Sciatic nerve (tissue), 2 donors: ENCODE measurements at regions not wholly inside any gene's neighbourhood (a gene's known extent, or its start where the extent isn't known, plus 50 kb on each side); places are given as distances from the start of the nearest gene placed in this dataset.

Experiments
- ATAC-seq: fragments of 200-7000 bp; cut with Tn5 transposase; one replicate; pipeline ENCODE4 v1.9.1; 2020; ENCODE audit warnings: mild to moderate bottlenecking, moderate library complexity
- DNase-seq: peaks from one replicate; pipeline ENCODE4 v3.0.0-alpha.2; 2020; ENCODE audit warnings: low spot score
- intact Hi-C: fragments of 100-400 bp; cut with DNase I; formaldehyde crosslinking; loops from one replicate; pipeline ENCODE4 v1.14.2; 2022
- donor health status: DM: no; HTN: no; CAD: no.
- donor health status: DM: no; HTN: no; CAD: no.

GRCh38 chr10:44853796-44854195 lies 57.3 kb upstream of the TMEM72 start:
- intact Hi-C loops: loop anchor here (10.0 kb wide), 1 partner anchor 469 kb away; the partner anchor contains the start of gene CXCL12
- ATAC-seq: no peak

DNA sequence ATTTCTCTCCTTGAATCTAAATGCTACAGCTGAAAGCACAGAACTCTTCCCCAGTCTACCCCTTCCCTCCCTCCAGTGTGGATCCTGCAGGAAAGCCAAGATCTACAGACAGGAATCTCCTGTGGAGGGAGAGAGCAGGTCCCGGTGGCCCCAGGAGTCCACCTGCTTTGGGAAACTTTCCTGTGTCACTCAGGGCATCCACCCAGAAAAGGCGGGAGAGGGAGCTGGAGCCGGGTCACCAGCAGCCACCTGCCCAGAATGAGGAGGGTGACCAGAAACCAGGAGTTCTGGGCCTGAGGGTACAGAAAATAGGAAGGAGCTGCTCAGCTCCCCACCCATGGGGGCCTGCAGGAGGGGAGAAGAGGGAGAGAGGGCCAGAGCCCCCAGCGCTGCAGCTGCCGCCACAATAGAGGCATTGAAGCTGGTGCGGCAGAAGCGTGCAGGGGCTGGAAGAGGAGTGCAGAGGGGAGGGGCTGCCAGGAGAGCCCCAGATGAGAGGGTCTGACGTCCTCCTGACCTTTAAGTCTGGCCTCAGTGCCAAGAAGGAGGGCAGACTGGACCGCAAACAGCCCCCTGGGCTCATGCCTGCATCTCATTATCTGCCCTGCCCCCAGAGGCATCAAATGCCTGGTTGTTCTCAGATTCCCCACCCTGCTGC lies 56.3 kb upstream of the TMEM72 start:
- intact Hi-C loops: loop anchor here (10.0 kb wide), 1 partner anchor 470 kb away; the partner anchor contains the start of gene CXCL12
- no peak for DNase-seq
- ATAC-seq: no peak

More at GRCh38 chr10:44853796-44854195, 57.3 kb upstream of the TMEM72 start:
- no peak for DNase-seq

- intact Hi-C loops: loop anchor here (10.0 kb wide), 1 partner anchor 472 kb away; the partner anchor contains the start of gene CXCL12
- ATAC-seq: no peak
- peak; percentile 31 for DNase-seq
Observed at GRCh38 chr10:44856696-44857095, 54.4 kb upstream of the TMEM72 start.

DNA sequence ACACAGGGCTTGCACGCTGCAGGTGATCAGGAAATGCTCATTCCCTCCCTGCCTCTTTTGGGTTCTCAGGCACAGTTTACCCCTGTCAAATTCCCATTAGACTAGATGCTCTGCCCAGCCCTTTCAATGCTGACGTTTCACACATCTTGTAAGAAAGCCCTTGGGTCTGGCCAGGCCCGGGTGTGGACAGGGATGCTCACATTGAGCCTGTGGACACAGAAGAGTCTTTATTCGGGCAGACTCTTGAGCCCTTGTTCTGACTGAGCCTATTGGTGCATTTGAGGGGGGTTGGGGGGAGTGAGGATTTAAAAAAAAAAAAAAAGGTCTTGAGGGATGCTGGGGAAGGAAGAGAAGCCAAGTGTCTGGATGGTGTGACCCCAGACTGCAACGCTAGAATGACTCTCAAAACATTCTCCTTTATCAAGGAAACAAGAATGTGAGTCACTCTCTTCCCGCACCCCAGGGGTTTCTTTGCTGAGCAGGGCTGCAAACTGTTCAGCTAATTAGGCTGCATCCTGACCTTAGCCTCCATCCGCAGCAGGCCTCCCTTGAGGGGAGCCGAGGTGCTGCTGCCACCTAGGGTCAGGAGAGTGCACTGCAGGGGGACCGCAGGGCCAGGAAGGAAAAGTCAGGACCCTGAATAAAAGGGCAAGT lies 53.6 kb upstream of the TMEM72 start:
- intact Hi-C loops: loop anchor here (10.0 kb wide), 1 partner anchor 473 kb away; the partner anchor contains the start of gene CXCL12
- DNase-seq (peak; percentile 87), ATAC-seq (peak; percentile 93)

GRCh38 chr10:44858017-44858371 lies 53.1 kb upstream of the TMEM72 start:
- peak; percentile 19 for DNase-seq
- intact Hi-C loops: loop anchor here (10.0 kb wide), 1 partner anchor 473 kb away; the partner anchor contains the start of gene CXCL12
- ATAC-seq: no peak

DNA sequence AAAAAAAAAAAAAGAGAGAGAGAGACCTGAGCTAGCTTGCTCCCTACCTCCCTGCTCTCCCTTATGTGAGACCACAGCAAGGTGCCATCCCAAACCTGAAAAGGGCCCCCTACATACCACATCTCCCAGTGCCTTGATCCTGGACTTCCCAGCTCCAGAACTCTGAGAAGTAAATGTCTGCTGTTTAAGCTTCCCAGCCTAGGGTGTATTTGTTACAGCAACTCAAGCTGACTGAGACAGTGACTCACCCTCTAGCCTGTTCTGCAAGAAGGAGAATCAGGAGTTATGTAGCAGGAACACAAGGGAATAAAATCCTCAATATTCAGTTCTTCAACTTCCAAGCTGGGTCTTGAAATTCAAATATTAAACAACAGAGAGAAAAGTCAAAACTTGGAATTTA lies 52.1 kb upstream of the TMEM72 start:
- intact Hi-C loops: loop anchor here (10.0 kb wide), 1 partner anchor 474 kb away; the partner anchor contains the start of gene CXCL12
- peak; percentile 14 for DNase-seq
- ATAC-seq: no peak

- intact Hi-C loops: loop anchor here (5.0 to 10.0 kb wide), 2 partner anchors 475 to 1187 kb away; partner anchors contain the start of gene CXCL12
- DNase-seq (peak; percentile 49), ATAC-seq (no peak)
Observed at GRCh38 chr10:44859546-44860285, 51.4 kb upstream of the TMEM72 start.

- no peak for DNase-seq
- intact Hi-C loops: loop anchor here (5.0 kb wide), 1 partner anchor 1189 kb away; no protein-coding TSS in a partner anchor
- no peak for ATAC-seq
Observed at GRCh38 chr10:44860811-44861736, 50.1 kb upstream of the TMEM72 start.
